ENCODE measurements at regions not wholly inside any gene's neighbourhood (a gene's known extent, or its start where the extent isn't known, plus 50 kb on each side); places are given as distances from the start of the nearest gene placed in this dataset.

GRCh38 chr2:238523158-238524110 lies 96.7 kb downstream of the ASB1 start:
- no peak for TF ChIP-seq CTCF (IDR thresholded peaks at IDR 0.05; ENCODE audit: low read length)
- no peak for TF ChIP-seq EZH2 (optimal IDR thresholded peaks at IDR 0.05; ENCODE audit: low read depth, low read length)
